ENCODE measurements at regions not wholly inside any gene's neighbourhood (a gene's known extent, or its start where the extent isn't known, plus 50 kb on each side); places are given as distances from the start of the nearest gene placed in this dataset.

DNA sequence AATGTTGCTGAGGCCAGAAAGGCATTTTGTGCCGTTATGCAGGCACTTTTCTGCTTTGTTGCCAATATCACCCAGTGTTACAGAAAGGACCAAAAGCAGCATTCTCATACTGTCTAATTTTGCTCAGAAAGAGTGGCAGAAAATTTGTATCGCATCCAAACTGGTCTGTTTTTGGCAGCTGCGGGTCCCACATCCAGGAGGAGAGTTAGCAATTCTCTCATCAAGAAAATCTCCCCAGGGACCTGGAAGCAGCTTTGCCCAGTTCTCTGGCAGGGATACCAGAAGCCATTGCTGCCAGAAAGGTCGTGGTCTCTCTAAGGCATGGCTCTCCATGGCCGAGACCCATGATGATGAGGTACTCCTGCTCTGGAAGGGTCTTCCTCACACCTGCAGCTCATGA, 489.2 kb upstream of the ZMIZ1 start:
- Histone ChIP-seq H3K4me1 (ENCODE audit: insufficient read depth, poor library complexity, severe bottlenecking) (no peaks in the 10 kb centered on the region), H3K27ac (ENCODE audit: poor library complexity, severe bottlenecking) (no peak overlapping the region), H3K9me3 (ENCODE audit: severe bottlenecking) (no peaks in the 10 kb centered on the region), H3K36me3 (ENCODE audit: low read depth) (no peaks in the 10 kb centered on the region), H3K27me3 (ENCODE audit: insufficient read depth, poor library complexity, severe bottlenecking) (no peaks in the 10 kb centered on the region), H3K4me3 (ENCODE audit: severe bottlenecking) (no peak overlapping the region)
- ATAC-seq (ENCODE audit: low read depth) (no peak), DNase-seq (ENCODE audit: low spot score) (no peak)
- TF ChIP-seq, protein P1, sequence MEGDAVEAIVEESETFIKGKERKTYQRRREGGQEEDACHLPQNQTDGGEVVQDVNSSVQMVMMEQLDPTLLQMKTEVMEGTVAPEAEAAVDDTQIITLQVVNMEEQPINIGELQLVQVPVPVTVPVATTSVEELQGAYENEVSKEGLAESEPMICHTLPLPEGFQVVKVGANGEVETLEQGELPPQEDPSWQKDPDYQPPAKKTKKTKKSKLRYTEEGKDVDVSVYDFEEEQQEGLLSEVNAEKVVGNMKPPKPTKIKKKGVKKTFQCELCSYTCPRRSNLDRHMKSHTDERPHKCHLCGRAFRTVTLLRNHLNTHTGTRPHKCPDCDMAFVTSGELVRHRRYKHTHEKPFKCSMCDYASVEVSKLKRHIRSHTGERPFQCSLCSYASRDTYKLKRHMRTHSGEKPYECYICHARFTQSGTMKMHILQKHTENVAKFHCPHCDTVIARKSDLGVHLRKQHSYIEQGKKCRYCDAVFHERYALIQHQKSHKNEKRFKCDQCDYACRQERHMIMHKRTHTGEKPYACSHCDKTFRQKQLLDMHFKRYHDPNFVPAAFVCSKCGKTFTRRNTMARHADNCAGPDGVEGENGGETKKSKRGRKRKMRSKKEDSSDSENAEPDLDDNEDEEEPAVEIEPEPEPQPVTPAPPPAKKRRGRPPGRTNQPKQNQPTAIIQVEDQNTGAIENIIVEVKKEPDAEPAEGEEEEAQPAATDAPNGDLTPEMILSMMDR (IDR thresholded peaks at IDR 0.05; ENCODE audit: poor library complexity, severe bottlenecking): no peak

- TF ChIP-seq, protein P1 (IDR thresholded peaks at IDR 0.05; ENCODE audit: poor library complexity, severe bottlenecking): no peak
- Histone ChIP-seq H3K9me3 (ENCODE audit: severe bottlenecking) (no peaks in the 10 kb centered on the region), H3K4me3 (ENCODE audit: severe bottlenecking) (no peak overlapping the region), H3K36me3 (ENCODE audit: low read depth) (no peaks in the 10 kb centered on the region), H3K4me1 (ENCODE audit: insufficient read depth, poor library complexity, severe bottlenecking) (no peaks in the 10 kb centered on the region), H3K27me3 (ENCODE audit: insufficient read depth, poor library complexity, severe bottlenecking) (no peaks in the 10 kb centered on the region), H3K27ac (ENCODE audit: poor library complexity, severe bottlenecking) (no peak overlapping the region)
- ATAC-seq (ENCODE audit: low read depth) (no peak), DNase-seq (ENCODE audit: low spot score) (no peak)
These were observed 488.8 kb upstream of the ZMIZ1 start for GRCh38 chr10:78579995-78580394.

GRCh38 chr10:78581133-78581694, 487.6 kb upstream of the ZMIZ1 start:
- Histone ChIP-seq H3K4me3 (ENCODE audit: severe bottlenecking) (no peak overlapping the region), H3K27me3 (ENCODE audit: insufficient read depth, poor library complexity, severe bottlenecking) (no peaks in the 10 kb centered on the region), H3K36me3 (ENCODE audit: low read depth) (no peaks in the 10 kb centered on the region), H3K9me3 (ENCODE audit: severe bottlenecking) (no peaks in the 10 kb centered on the region), H3K27ac (ENCODE audit: poor library complexity, severe bottlenecking) (no peak overlapping the region), H3K4me1 (ENCODE audit: insufficient read depth, poor library complexity, severe bottlenecking) (no peaks in the 10 kb centered on the region)
- TF ChIP-seq, protein P1 (IDR thresholded peaks at IDR 0.05; ENCODE audit: poor library complexity, severe bottlenecking): no peak
- DNase-seq (ENCODE audit: low spot score) (no peak), ATAC-seq (ENCODE audit: low read depth) (no peak)

DNA sequence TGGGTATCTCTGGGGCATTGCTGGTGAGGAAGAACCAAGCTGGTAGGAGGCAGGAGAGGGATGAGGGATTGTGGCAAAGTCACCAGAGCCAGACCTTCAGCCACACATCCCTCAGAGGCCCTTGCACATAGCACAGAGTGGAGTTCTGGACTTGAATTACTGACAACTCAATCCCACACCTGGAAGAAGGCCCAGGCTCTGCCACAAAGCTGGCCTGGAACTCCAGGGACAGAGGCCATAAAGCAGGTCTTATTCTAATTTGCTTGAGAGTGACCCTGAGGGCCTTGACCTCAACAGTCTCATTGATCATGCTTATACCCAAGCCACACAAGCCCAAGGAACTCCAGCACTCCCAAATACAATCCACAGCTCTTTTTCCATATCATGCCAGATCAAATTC, 486.2 kb upstream of the ZMIZ1 start:
- ATAC-seq (ENCODE audit: low read depth): no peak
- Histone ChIP-seq H3K36me3 (ENCODE audit: low read depth) (no peaks in the 10 kb centered on the region), H3K9me3 (ENCODE audit: severe bottlenecking) (no peaks in the 10 kb centered on the region), H3K4me3 (ENCODE audit: severe bottlenecking) (no peak overlapping the region), H3K27me3 (ENCODE audit: insufficient read depth, poor library complexity, severe bottlenecking) (no peaks in the 10 kb centered on the region), H3K27ac (ENCODE audit: poor library complexity, severe bottlenecking) (no peak overlapping the region), H3K4me1 (ENCODE audit: insufficient read depth, poor library complexity, severe bottlenecking) (no peaks in the 10 kb centered on the region)
- no peak for DNase-seq (ENCODE audit: low spot score)
- TF ChIP-seq, protein P1 (IDR thresholded peaks at IDR 0.05; ENCODE audit: poor library complexity, severe bottlenecking): no peak

- H3K9me3 ChIP-seq (ENCODE audit: severe bottlenecking): no peaks in the 10 kb centered on the region
- no peak for DNase-seq (ENCODE audit: low spot score)
- no peaks in the 10 kb centered on the region for H3K36me3 ChIP-seq (ENCODE audit: low read depth)
- H3K4me3 ChIP-seq (ENCODE audit: severe bottlenecking): no peak overlapping the region
- no peaks in the 10 kb centered on the region for H3K4me1 ChIP-seq (ENCODE audit: insufficient read depth, poor library complexity, severe bottlenecking)
- no peak for ATAC-seq (ENCODE audit: low read depth)
- TF ChIP-seq, protein P1 (IDR thresholded peaks at IDR 0.05; ENCODE audit: poor library complexity, severe bottlenecking): no peak
- H3K27ac ChIP-seq (ENCODE audit: poor library complexity, severe bottlenecking): no peak overlapping the region
- H3K27me3 ChIP-seq (ENCODE audit: insufficient read depth, poor library complexity, severe bottlenecking): no peaks in the 10 kb centered on the region
These were observed 484.5 kb upstream of the ZMIZ1 start for GRCh38 chr10:78584266-78584665.
